HCT116 (cell line): ENCODE measurements at regions not wholly inside any gene's neighbourhood (a gene's known extent, or its start where the extent isn't known, plus 50 kb on each side); places are given as distances from the start of the nearest gene placed in this dataset.
"Not testable (repeated sequence)": the region's sequence is repeated elsewhere in the genome, so short reads cannot be mapped to it uniquely, and the experiment has no call there.

Experiments used
- ATAC-seq: fragments of 200-7000 bp; cut with Tn5 transposase; 2 replicates; pipeline ENCODE4 v1.9.1; 2020; ENCODE audit warnings: mild to moderate bottlenecking, moderate library complexity
- BruUV-seq: library from RNA; stranded (reverse); fragments of 400-500 nt; replicated peaks from 2 replicates; lab custom pipeline; 2021; lab: Mats Ljungman, UMichigan
- CTCF ChIA-PET: fragments of 300-600 bp; sonication (Branson Sonifier 250); formaldehyde crosslinking; loops from one replicate; lab custom pipeline; 2021; ENCODE audit warnings: antibody characterized with exemption; lab: Charles Lee
- POLR2A ChIA-PET: fragments of 300-600, 350-600 bp; sonication (Branson Sonifier 250); formaldehyde crosslinking; loops from one replicate; lab custom pipeline; 2021; ENCODE audit warnings: antibody characterized with exemption; lab: Charles Lee
- RAD21 ChIA-PET, 2 experiments: fragments of 300-600 bp; sonication (Branson Sonifier 250); formaldehyde crosslinking; loops; one replicate each; lab custom pipeline; 2023; ENCODE audit warnings: low total read pairs in 2 of 2; ENCODE audit not compliant: uncharacterized antibody in 2 of 2, unreplicated experiment in 2 of 2, low non-redundant PET in 1 of 2; lab: Charles Lee
- DNase-seq: peaks from one replicate; pipeline ENCODE4 v3.0.0-alpha.2; 2010; ENCODE audit warnings: low read depth, low spot score
- H2AFZ ChIP-seq: fragments of 200-600 bp; shearing (Covaris generic), sonication (generic); 2 replicates; pipeline ENCODE4 v1.6.1; 2017; ENCODE audit warnings: low read depth, mixed run types, mixed read lengths, antibody characterized with exemption, low read length; ENCODE audit not compliant: poor library complexity, severe bottlenecking
- H3K27ac ChIP-seq: 2 replicates; pipeline ENCODE4 v1.5.1; 2012; ENCODE audit warnings: low read depth, low read length
- H3K27me3 ChIP-seq: fragments of 200-600 bp; sonication (generic); 2 replicates; pipeline ENCODE4 v1.6.1; 2016; ENCODE audit warnings: mixed run types, low read length, mixed read lengths; ENCODE audit not compliant: insufficient read depth
- H3K36me3 ChIP-seq, 2 experiments: fragments of 200-500 bp in 1 of 2; fragments of 200-600 bp in 1 of 2; sonication (Bioruptor generic) in 1 of 2; sonication (generic) in 1 of 2; 2 replicates each; pipeline versions ENCODE4 v1.5.1 to v1.6.1; 2014 to 2016; ENCODE audit warnings: low read length in 2 of 2, inconsistent platforms in 1 of 2, mixed read lengths in 1 of 2, mixed run types in 1 of 2; ENCODE audit not compliant: insufficient read depth in 2 of 2, control insufficient read depth in 1 of 2
- H3K4me1 ChIP-seq, 2 experiments: fragments of 200-600 bp in 1 of 2; sonication (generic) in 1 of 2; 2 replicates each; pipeline versions ENCODE4 v1.5.1 to v1.6.1; 2012 to 2017; ENCODE audit warnings: low read length in 2 of 2, inconsistent platforms in 1 of 2, mild to moderate bottlenecking in 1 of 2, mixed read lengths in 1 of 2, mixed run types in 1 of 2, moderate library complexity in 1 of 2; ENCODE audit not compliant: insufficient read depth in 2 of 2, control insufficient read depth in 1 of 2
- H3K4me2 ChIP-seq: fragments of 200-600 bp; sonication (generic); 2 replicates; pipeline ENCODE4 v1.6.1; 2017; ENCODE audit warnings: mixed run types, low read length, mixed read lengths
- H3K4me3 ChIP-seq, 2 experiments: fragments of 200-600 bp in 1 of 2; sonication (generic) in 1 of 2; replicated peaks in 1 of 2; 2 replicates each; pipeline ENCODE4 v1.5.1; 2011 to 2016; ENCODE audit warnings: low read length in 2 of 2, control low read depth in 1 of 2, low read depth in 1 of 2, mild to moderate bottlenecking in 1 of 2, mixed read lengths in 1 of 2, mixed run types in 1 of 2
- H3K79me2 ChIP-seq: fragments of 200-600 bp; sonication (generic); 2 replicates; pipeline ENCODE4 v1.6.1; 2017; ENCODE audit warnings: mild to moderate bottlenecking, mixed run types, low read length, moderate library complexity, mixed read lengths; ENCODE audit not compliant: insufficient read depth
- H3K9ac ChIP-seq: fragments of 200-600 bp; sonication (generic); 2 replicates; pipeline ENCODE4 v1.6.1; 2016; ENCODE audit warnings: low read length, mixed read lengths
- H3K9me2 ChIP-seq: fragments of 200-600 bp; sonication (generic), shearing (Covaris generic); 2 replicates; pipeline ENCODE4 v1.6.1; 2017; ENCODE audit warnings: mixed run types, mild to moderate bottlenecking, moderate library complexity; ENCODE audit not compliant: insufficient read depth
- H3K9me3 ChIP-seq, 2 experiments: fragments of 200-500 bp in 1 of 2; fragments of 200-600 bp in 1 of 2; sonication (Bioruptor generic) in 1 of 2; sonication (generic) in 1 of 2; 2 replicates each; pipeline ENCODE4 v1.6.1; 2014 to 2017; ENCODE audit warnings: low read length in 2 of 2, mixed read lengths in 2 of 2, inconsistent platforms in 1 of 2, low read depth in 1 of 2, mild to moderate bottlenecking in 1 of 2, mixed run types in 1 of 2, moderate library complexity in 1 of 2; ENCODE audit not compliant: control insufficient read depth in 1 of 2, insufficient read depth in 1 of 2
- H4K20me1 ChIP-seq: fragments of 200-600 bp; sonication (generic), shearing (Covaris generic); 2 replicates; pipeline ENCODE4 v1.6.1; 2017; ENCODE audit warnings: mixed run types, mild to moderate bottlenecking, moderate library complexity; ENCODE audit not compliant: insufficient read depth
- CBX3 ChIP-seq: IDR thresholded peaks from 2 replicates; pipeline ENCODE4 v1.6.1; 2012; ENCODE audit warnings: low read depth
- CEBPB ChIP-seq: IDR thresholded peaks from 2 replicates; pipeline ENCODE4 v1.6.1; 2012; ENCODE audit warnings: low read depth
- EGR1 ChIP-seq: IDR thresholded peaks from 2 replicates; pipeline ENCODE4 v1.6.1; 2012; ENCODE audit warnings: low read depth
- ELF1 ChIP-seq: IDR thresholded peaks from 2 replicates; pipeline ENCODE4 v1.6.1; 2012; ENCODE audit warnings: low read depth, borderline replicate concordance
- EZH2 ChIP-seq: fragments of 200-600 bp; sonication (generic); IDR thresholded peaks from 2 replicates; pipeline ENCODE4 v1.6.1; 2017; ENCODE audit warnings: antibody characterized with exemption, mixed run types
- EZH2phosphoT487 ChIP-seq: fragments of 200-600 bp; IDR thresholded peaks from 2 replicates; pipeline ENCODE4 v1.6.1; 2018; ENCODE audit warnings: antibody characterized with exemption, borderline replicate concordance
- FOSL1 ChIP-seq: IDR thresholded peaks from 2 replicates; pipeline ENCODE4 v1.6.1; 2012; ENCODE audit warnings: low read depth
- POLR2A ChIP-seq: IDR thresholded peaks from 2 replicates; pipeline ENCODE4 v1.7.0; 2011; ENCODE audit warnings: borderline replicate concordance; ENCODE audit not compliant: insufficient read depth, insufficient read length; ENCODE audit errors: extremely low read depth
- SIN3A ChIP-seq: IDR thresholded peaks from 2 replicates; pipeline ENCODE4 v1.6.1; 2012; ENCODE audit warnings: low read depth
- SP1 ChIP-seq: IDR thresholded peaks from 2 replicates; pipeline ENCODE4 v1.6.1; 2012; ENCODE audit warnings: low read depth
- SRF ChIP-seq: IDR thresholded peaks from 2 replicates; pipeline ENCODE4 v1.6.1; 2012; ENCODE audit warnings: low read depth
- TCF7L2 ChIP-seq: IDR thresholded peaks from 2 replicates; pipeline ENCODE4 v1.7.0; 2011; ENCODE audit warnings: borderline replicate concordance, inconsistent platforms; ENCODE audit not compliant: insufficient read depth, insufficient read length; ENCODE audit errors: extremely low read depth
- YY1 ChIP-seq: IDR thresholded peaks from 2 replicates; pipeline ENCODE4 v1.6.1; 2011; ENCODE audit warnings: low read length, low read depth, moderate library complexity, mild to moderate bottlenecking; ENCODE audit not compliant: insufficient replicate concordance; ENCODE audit errors: extremely low read depth
- ZFX ChIP-seq: fragments of 450-650 bp; IDR thresholded peaks from 2 replicates; pipeline ENCODE4 v1.6.1; 2017
- intact Hi-C: fragments of 100-400 bp; cut with micrococcal nuclease; formaldehyde crosslinking; loops from 2 replicates; pipeline ENCODE4 v1.10.0; 2022
- TF ChIP-seq, protein P1 (sequence below): IDR thresholded peaks from 2 replicates; pipeline ENCODE4 v1.6.1; 2012; ENCODE audit warnings: low read depth
- TF ChIP-seq, protein P2 (sequence below): IDR thresholded peaks from 2 replicates; pipeline ENCODE4 v1.6.1; 2012
- TF ChIP-seq, protein P3 (sequence below): IDR thresholded peaks from 2 replicates; pipeline ENCODE4 v1.6.1; 2011; ENCODE audit warnings: mild to moderate bottlenecking, low read length, moderate library complexity; ENCODE audit not compliant: insufficient replicate concordance; ENCODE audit errors: extremely low read depth

DNA sequence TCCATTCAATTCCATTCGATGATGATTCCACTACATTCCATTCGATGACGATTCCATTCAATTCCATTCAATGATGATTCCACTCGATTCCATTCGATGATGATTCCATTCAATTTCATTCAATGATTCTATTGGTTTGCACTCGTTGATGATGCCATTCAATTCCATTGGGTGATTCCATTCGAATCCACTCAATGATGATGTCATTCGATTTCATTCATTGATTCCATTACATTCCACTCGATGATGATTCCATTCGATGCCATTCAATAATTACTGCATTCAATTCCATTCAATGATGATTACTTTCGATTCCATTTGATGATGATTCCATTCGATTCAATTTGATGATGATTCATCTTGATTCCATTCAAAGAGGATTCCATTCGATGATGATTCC lies 1299.4 kb downstream of the TP53TG3F start:
- H2AFZ ChIP-seq, result no peak overlapping the region
- intact Hi-C loops, result no loop called here
- H3K27ac ChIP-seq, result no peak overlapping the region
- H3K9ac ChIP-seq, result no peak overlapping the region
- H3K4me3 ChIP-seq, result no peak overlapping the region
- H3K9me3 ChIP-seq, result peaks cover 38 to 85% of the 10 kb centered on the region in 2 experiments; a peak in 3 of 4 replicates
- CTCF ChIA-PET, result no interaction called here
- H3K36me3 ChIP-seq, result no peaks in the 10 kb centered on the region
- POLR2A ChIA-PET, result no interaction called here
- H3K4me1 ChIP-seq, result no peaks in the 10 kb centered on the region
- H3K4me2 ChIP-seq, result no peak overlapping the region
- no peaks in the 10 kb centered on the region for H4K20me1 ChIP-seq
- RAD21 ChIA-PET, result no interaction called here
- TF ChIP-seq, protein P1, sequence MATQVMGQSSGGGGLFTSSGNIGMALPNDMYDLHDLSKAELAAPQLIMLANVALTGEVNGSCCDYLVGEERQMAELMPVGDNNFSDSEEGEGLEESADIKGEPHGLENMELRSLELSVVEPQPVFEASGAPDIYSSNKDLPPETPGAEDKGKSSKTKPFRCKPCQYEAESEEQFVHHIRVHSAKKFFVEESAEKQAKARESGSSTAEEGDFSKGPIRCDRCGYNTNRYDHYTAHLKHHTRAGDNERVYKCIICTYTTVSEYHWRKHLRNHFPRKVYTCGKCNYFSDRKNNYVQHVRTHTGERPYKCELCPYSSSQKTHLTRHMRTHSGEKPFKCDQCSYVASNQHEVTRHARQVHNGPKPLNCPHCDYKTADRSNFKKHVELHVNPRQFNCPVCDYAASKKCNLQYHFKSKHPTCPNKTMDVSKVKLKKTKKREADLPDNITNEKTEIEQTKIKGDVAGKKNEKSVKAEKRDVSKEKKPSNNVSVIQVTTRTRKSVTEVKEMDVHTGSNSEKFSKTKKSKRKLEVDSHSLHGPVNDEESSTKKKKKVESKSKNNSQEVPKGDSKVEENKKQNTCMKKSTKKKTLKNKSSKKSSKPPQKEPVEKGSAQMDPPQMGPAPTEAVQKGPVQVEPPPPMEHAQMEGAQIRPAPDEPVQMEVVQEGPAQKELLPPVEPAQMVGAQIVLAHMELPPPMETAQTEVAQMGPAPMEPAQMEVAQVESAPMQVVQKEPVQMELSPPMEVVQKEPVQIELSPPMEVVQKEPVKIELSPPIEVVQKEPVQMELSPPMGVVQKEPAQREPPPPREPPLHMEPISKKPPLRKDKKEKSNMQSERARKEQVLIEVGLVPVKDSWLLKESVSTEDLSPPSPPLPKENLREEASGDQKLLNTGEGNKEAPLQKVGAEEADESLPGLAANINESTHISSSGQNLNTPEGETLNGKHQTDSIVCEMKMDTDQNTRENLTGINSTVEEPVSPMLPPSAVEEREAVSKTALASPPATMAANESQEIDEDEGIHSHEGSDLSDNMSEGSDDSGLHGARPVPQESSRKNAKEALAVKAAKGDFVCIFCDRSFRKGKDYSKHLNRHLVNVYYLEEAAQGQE, result no peak
- TF ChIP-seq ZFX, result no peak
- TF ChIP-seq, protein P2, sequence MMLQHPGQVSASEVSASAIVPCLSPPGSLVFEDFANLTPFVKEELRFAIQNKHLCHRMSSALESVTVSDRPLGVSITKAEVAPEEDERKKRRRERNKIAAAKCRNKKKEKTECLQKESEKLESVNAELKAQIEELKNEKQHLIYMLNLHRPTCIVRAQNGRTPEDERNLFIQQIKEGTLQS, result no peak
- no peak for TF ChIP-seq TCF7L2
- no peak for TF ChIP-seq SRF
- TF ChIP-seq SP1, result no peak
- TF ChIP-seq CBX3, result no peak
- TF ChIP-seq YY1, result no peak
- no peak for TF ChIP-seq EGR1
- no peak for TF ChIP-seq FOSL1
- TF ChIP-seq ELF1, result no peak
- TF ChIP-seq EZH2, result no peak
- no peak for TF ChIP-seq CEBPB
- no peak for TF ChIP-seq SIN3A
- TF ChIP-seq EZH2phosphoT487, result no peak
- no peak for TF ChIP-seq POLR2A
- TF ChIP-seq, protein P3, sequence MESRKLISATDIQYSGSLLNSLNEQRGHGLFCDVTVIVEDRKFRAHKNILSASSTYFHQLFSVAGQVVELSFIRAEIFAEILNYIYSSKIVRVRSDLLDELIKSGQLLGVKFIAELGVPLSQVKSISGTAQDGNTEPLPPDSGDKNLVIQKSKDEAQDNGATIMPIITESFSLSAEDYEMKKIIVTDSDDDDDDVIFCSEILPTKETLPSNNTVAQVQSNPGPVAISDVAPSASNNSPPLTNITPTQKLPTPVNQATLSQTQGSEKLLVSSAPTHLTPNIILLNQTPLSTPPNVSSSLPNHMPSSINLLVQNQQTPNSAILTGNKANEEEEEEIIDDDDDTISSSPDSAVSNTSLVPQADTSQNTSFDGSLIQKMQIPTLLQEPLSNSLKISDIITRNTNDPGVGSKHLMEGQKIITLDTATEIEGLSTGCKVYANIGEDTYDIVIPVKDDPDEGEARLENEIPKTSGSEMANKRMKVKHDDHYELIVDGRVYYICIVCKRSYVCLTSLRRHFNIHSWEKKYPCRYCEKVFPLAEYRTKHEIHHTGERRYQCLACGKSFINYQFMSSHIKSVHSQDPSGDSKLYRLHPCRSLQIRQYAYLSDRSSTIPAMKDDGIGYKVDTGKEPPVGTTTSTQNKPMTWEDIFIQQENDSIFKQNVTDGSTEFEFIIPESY, result no peak
- no peaks in the 10 kb centered on the region for H3K79me2 ChIP-seq
- H3K27me3 ChIP-seq, result no peaks in the 10 kb centered on the region
- ATAC-seq, result no peak
- no peaks in the 10 kb centered on the region for H3K9me2 ChIP-seq
- BruUV-seq, result no TSS peak
- no peak for DNase-seq

DNA sequence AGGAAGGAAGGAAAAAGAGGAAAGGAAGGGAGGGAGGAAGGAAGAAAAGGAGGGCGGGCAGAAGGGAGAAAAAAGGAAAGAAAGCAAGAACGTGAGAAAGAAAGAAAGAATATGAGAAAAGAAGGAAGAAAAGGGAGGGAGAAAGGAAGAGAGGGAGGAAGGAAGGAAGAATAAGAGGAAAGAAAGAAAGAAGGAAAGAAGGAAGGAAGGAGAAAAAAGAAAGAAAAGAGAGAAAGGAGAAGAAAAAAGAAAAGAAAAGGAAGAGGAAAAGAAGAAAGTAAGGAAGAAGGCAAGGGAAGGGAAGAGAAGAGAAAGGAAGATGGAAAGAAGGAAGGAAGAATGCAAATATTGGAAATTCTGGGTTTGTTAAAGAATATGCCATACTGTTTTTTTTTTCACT lies 1332.4 kb downstream of the TP53TG3F start:
- H3K79me2 ChIP-seq, RAD21 ChIA-PET, H3K4me2 ChIP-seq, H3K27ac ChIP-seq, H3K9me3 ChIP-seq, H3K4me3 ChIP-seq, H3K9me2 ChIP-seq, CTCF ChIA-PET, DNase-seq, H4K20me1 ChIP-seq, POLR2A ChIA-PET, H3K27me3 ChIP-seq, H3K9ac ChIP-seq, intact Hi-C loops, ATAC-seq, H2AFZ ChIP-seq, H3K4me1 ChIP-seq, H3K36me3 ChIP-seq, BruUV-seq: not testable (repeated sequence)
